CD14-positive monocyte (primary cell): ENCODE measurements at regions not wholly inside any gene's neighbourhood (a gene's known extent, or its start where the extent isn't known, plus 50 kb on each side); places are given as distances from the start of the nearest gene placed in this dataset.
A peak's percentile ranks its signal among the peaks of the same experiment; 100 is the strongest.

ENCODE experiments used
- DNase-seq, 3 donors: peaks; one replicate each; pipeline ENCODE4 v3.0.0-alpha.2; 2011 to 2022
- H2AFZ ChIP-seq: 2 replicates; pipeline ENCODE4 v1.6.0; 2012; ENCODE audit warnings: mild to moderate bottlenecking, low read depth, low read length, inconsistent platforms; ENCODE audit not compliant: insufficient read depth, poor library complexity, severe bottlenecking
- H3K27ac ChIP-seq, 2 donors: 1 replicate in 1 of 2; 2 replicates in 1 of 2; pipeline ENCODE4 v1.5.1; 2012 to 2013; ENCODE audit warnings: low read length in 2 of 2, control low read depth in 1 of 2, inconsistent platforms in 1 of 2, low read depth in 1 of 2, mild to moderate bottlenecking in 1 of 2
- H3K27me3 ChIP-seq, 2 donors: one replicate each; pipeline versions ENCODE4 v1.6.0 to v1.6.1; 2011 to 2013; ENCODE audit warnings: low read length in 2 of 2; ENCODE audit not compliant: control insufficient read depth in 2 of 2, insufficient read depth in 2 of 2
- H3K36me3 ChIP-seq, 2 donors: replicated peaks in 1 of 2; 1 replicate in 1 of 2; 2 replicates in 1 of 2; pipeline versions ENCODE4 v1.5.1 to v1.6.1; 2012 to 2013; ENCODE audit warnings: low read length in 2 of 2, control low read depth in 1 of 2, inconsistent platforms in 1 of 2, mild to moderate bottlenecking in 1 of 2; ENCODE audit not compliant: insufficient read depth in 2 of 2, control insufficient read depth in 1 of 2
- H3K4me1 ChIP-seq, 2 donors: 1 replicate in 1 of 2; 2 replicates in 1 of 2; pipeline versions ENCODE4 v1.5.1 to v1.6.1; 2012 to 2013; ENCODE audit warnings: low read length in 2 of 2, control low read depth in 1 of 2, inconsistent platforms in 1 of 2, mild to moderate bottlenecking in 1 of 2, moderate library complexity in 1 of 2; ENCODE audit not compliant: insufficient read depth in 2 of 2, control insufficient read depth in 1 of 2
- H3K4me2 ChIP-seq: replicated peaks from 2 replicates; pipeline ENCODE3; 2012; ENCODE audit warnings: low read length, moderate library complexity, mild to moderate bottlenecking; ENCODE audit not compliant: poor library complexity, severe bottlenecking; ENCODE audit errors: extremely low read depth
- H3K4me3 ChIP-seq, 3 experiments: fragments of 200-600 bp in 1 of 3; sonication (generic) in 1 of 3; replicated peaks in 1 of 3; 1 replicate in 2 of 3; 2 replicates in 1 of 3; pipeline ENCODE4 v1.5.1; 2011 to 2013; ENCODE audit warnings: low read length in 3 of 3, mild to moderate bottlenecking in 3 of 3, control low read depth in 2 of 3, low read depth in 2 of 3, inconsistent platforms in 1 of 3, moderate library complexity in 1 of 3
- H3K79me2 ChIP-seq: 2 replicates; pipeline ENCODE4 v1.6.0; 2012; ENCODE audit warnings: mild to moderate bottlenecking, control low read depth, inconsistent platforms, low read length, moderate library complexity; ENCODE audit not compliant: insufficient read depth
- H3K9ac ChIP-seq: 2 replicates; pipeline ENCODE4 v1.6.0; 2017; ENCODE audit warnings: low read length, mild to moderate bottlenecking; ENCODE audit not compliant: insufficient read depth, poor library complexity, severe bottlenecking
- H3K9me3 ChIP-seq, 2 donors: replicated peaks in 1 of 2; 1 replicate in 1 of 2; 2 replicates in 1 of 2; pipeline versions ENCODE4 v1.5.1 to v1.6.1; 2012 to 2013; ENCODE audit warnings: low read length in 2 of 2, control low read depth in 1 of 2; ENCODE audit not compliant: control insufficient read depth in 1 of 2, insufficient read depth in 1 of 2
- H4K20me1 ChIP-seq: 2 replicates; pipeline ENCODE4 v1.6.0; 2012; ENCODE audit warnings: mild to moderate bottlenecking, low read length, control low read depth, moderate library complexity; ENCODE audit not compliant: insufficient read depth
- H3K27ac Mint-ChIP-seq, 7 donors: one replicate each; pipeline ENCODE4 v1.8.0; 2020; ENCODE audit warnings: mild to moderate bottlenecking in 7 of 7, mixed read lengths in 7 of 7, moderate library complexity in 6 of 7, inconsistent platforms in 2 of 7
- H3K27me3 Mint-ChIP-seq, 3 donors: one replicate each; pipeline ENCODE4 v1.8.0; 2021 to 2022; ENCODE audit warnings: low read depth in 3 of 3, mild to moderate bottlenecking in 3 of 3, mixed read lengths in 3 of 3, moderate library complexity in 3 of 3, inconsistent platforms in 1 of 3
- H3K36me3 Mint-ChIP-seq, 2 donors: one replicate each; pipeline ENCODE4 v1.8.0; 2020; ENCODE audit warnings: mixed read lengths in 2 of 2, inconsistent platforms in 1 of 2, mild to moderate bottlenecking in 1 of 2
- H3K4me1 Mint-ChIP-seq: one replicate; pipeline ENCODE4 v1.8.0; 2020; ENCODE audit warnings: mild to moderate bottlenecking, mixed read lengths
- H3K4me3 Mint-ChIP-seq, 2 donors: one replicate each; pipeline ENCODE4 v1.8.0; 2020; ENCODE audit warnings: mild to moderate bottlenecking in 2 of 2, mixed read lengths in 2 of 2, moderate library complexity in 1 of 2
- H3K9me3 Mint-ChIP-seq, 7 donors: one replicate each; pipeline ENCODE4 v1.8.0; 2020 to 2022; ENCODE audit warnings: mixed read lengths in 7 of 7, mild to moderate bottlenecking in 6 of 7, moderate library complexity in 6 of 7, inconsistent platforms in 2 of 7
- CTCF ChIP-seq: fragments of 200-600 bp; IDR thresholded peaks from one replicate; pipeline ENCODE4 v1.8.0; 2022; ENCODE audit warnings: antibody characterized with exemption, mild to moderate bottlenecking
- WGBS: methylation state at CpG from one replicate; pipeline ENCODE4 v1.1.5; 2013; ENCODE audit warnings: missing lambda C conversion rate; ENCODE audit not compliant: insufficient coverage; 5-methylcytosine and 5-hydroxymethylcytosine counted together
- intact Hi-C, 2 donors: fragments of 100-400 bp; cut with micrococcal nuclease; formaldehyde crosslinking; loops; one replicate each; pipeline versions ENCODE4 v1.15.0 to v1.15.1; 2023

- Histone ChIP-seq H3K9me3 (no peaks in the 10 kb centered on the region), H3K4me3 (no peak overlapping the region), H2AFZ (no peak overlapping the region), H3K27ac (no peak overlapping the region), H3K4me1 (no peaks in the 10 kb centered on the region), H3K4me2 (no peak overlapping the region), H3K9ac (no peak overlapping the region), H4K20me1 (no peaks in the 10 kb centered on the region), H3K27me3 (no peaks in the 10 kb centered on the region), H3K79me2 (no peaks in the 10 kb centered on the region), H3K36me3 (no peaks in the 10 kb centered on the region)
- Mint-ChIP-seq H3K9me3 (peaks cover 0 to 2% (median 0%) of the 10 kb centered on the region in 7 donors), H3K4me1 (no peaks in the 10 kb centered on the region), H3K27ac (peak overlapping the region in 2 of 7 donors; percentile 33 to 69), H3K36me3 (no peaks in the 10 kb centered on the region), H3K4me3 (no peak overlapping the region), H3K27me3 (peaks cover 5 to 7% (median 6%) of the 10 kb centered on the region in 3 donors)
- DNase-seq: no peak
- intact Hi-C loops: no loop called here
- 94% methylated on average over 13 of the region's 13 CpGs for WGBS
- TF ChIP-seq CTCF: no peak
Observed at GRCh38 chr7:156440456-156440855, 200.1 kb upstream of the RNF32 start.

GRCh38 chr7:156438011-156438410, 202.6 kb upstream of the RNF32 start:
- intact Hi-C loops: no loop called here
- Histone ChIP-seq H3K4me2 (no peak overlapping the region), H4K20me1 (no peaks in the 10 kb centered on the region), H2AFZ (no peak overlapping the region), H3K9me3 (no peaks in the 10 kb centered on the region), H3K79me2 (no peaks in the 10 kb centered on the region), H3K4me1 (no peaks in the 10 kb centered on the region), H3K27me3 (no peaks in the 10 kb centered on the region), H3K4me3 (no peak overlapping the region), H3K36me3 (no peaks in the 10 kb centered on the region), H3K9ac (no peak overlapping the region), H3K27ac (no peak overlapping the region)
- Mint-ChIP-seq H3K27ac (no peak overlapping the region), H3K4me1 (no peaks in the 10 kb centered on the region), H3K36me3 (no peaks in the 10 kb centered on the region), H3K4me3 (no peak overlapping the region), H3K9me3 (peaks cover 0 to 2% (median 0%) of the 10 kb centered on the region in 7 donors), H3K27me3 (peaks cover 5 to 7% (median 5%) of the 10 kb centered on the region in 3 donors)
- no CpG with 5 or more reads among the region's 2 CpGs for WGBS
- no peak for DNase-seq
- TF ChIP-seq CTCF: no peak
